GM19025 (cell line): ENCODE measurements at regions not wholly inside any gene's neighbourhood (a gene's known extent, or its start where the extent isn't known, plus 50 kb on each side); places are given as distances from the start of the nearest gene placed in this dataset.

Experiments used
- ATAC-seq: cut with Tn5 transposase; IDR thresholded peaks from one replicate; pipeline ENCODE4 v1.9.1; 2021; ENCODE audit warnings: mild to moderate bottlenecking, low read depth, moderate library complexity; ENCODE audit not compliant: unreplicated experiment

- no peak for ATAC-seq
Observed at GRCh38 chr2:16338026-16338425, 327.6 kb downstream of the CYRIA start.

DNA sequence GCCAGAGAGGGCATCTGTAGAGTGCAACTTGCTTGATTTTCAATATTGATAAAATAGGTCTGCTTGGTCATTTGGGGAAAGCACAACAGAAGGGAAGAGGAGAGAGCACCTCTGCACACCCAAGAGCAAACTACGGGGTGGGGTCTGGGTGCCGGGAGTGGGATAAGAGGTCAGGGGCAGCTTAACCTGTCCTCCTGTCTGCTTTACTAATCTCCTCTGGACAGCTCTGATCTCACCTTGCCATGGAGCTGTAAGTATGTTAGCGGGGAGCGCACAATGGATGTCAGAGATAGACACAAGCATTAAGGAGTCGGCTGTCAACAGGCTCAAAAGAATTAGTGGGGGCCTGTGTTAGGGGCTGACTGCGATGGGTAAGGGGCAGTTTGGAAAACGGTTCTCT lies 328.7 kb downstream of the CYRIA start:
- ATAC-seq = no peak

GRCh38 chr2:16336491-16336890 lies 329.1 kb downstream of the CYRIA start:
- ATAC-seq = no peak

GRCh38 chr2:16335947-16336346 lies 329.7 kb downstream of the CYRIA start:
- no peak for ATAC-seq

DNA sequence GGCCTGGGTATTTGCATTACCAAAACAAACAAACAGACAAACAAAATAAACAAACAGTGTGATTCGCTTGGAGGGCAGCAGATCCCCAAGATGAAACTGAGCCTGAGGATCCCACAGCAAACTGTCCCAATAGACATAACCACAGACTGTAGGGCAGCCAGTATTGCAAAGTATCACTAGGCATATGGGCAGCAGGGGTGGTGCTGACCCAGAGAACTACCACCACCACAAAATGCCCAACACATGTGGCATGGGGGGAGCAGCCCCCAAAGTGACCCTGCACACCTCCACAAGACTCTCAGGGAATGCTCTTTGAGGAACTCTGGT lies 330.1 kb downstream of the CYRIA start:
- ATAC-seq = no peak

DNA sequence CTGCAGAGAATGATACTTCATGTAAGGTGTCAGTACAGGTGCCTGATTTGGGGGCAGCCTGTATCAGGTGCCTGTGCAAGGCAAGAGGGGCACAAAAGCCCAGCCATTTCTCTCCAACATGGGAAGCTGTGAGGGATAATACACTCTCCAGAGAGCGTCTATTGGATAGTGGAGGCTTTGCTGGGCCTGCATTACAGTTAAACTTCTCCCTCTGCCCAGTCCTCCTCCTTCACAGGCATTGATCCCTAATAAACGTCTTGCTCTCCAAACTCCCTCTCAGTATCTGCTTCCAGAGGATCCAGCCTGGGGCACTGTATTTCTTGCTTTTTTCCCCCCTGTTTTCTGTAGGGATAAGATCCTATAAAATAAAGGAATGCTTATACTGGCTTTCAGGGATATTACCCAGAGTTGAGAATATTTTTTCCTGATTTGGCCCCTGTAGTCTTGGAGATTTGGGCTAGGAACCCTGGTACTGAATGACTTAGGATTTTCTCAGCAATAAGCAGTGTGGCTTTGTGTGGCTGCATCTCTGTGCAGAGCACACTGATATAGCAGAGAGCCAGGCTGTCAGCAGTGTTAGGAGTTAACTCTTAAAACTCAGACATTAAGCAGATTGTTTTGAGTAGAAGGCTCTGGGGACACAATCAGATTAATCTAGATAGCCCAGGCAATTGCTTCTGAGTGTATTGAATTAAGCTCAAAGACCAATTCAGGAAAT lies 330.6 kb downstream of the CYRIA start:
- ATAC-seq = no peak

- ATAC-seq = no peak
Observed at GRCh38 chr2:16334366-16334765, 331.3 kb downstream of the CYRIA start.

- ATAC-seq = no peak
Observed at GRCh38 chr2:16333681-16334080, 332.0 kb downstream of the CYRIA start.

DNA sequence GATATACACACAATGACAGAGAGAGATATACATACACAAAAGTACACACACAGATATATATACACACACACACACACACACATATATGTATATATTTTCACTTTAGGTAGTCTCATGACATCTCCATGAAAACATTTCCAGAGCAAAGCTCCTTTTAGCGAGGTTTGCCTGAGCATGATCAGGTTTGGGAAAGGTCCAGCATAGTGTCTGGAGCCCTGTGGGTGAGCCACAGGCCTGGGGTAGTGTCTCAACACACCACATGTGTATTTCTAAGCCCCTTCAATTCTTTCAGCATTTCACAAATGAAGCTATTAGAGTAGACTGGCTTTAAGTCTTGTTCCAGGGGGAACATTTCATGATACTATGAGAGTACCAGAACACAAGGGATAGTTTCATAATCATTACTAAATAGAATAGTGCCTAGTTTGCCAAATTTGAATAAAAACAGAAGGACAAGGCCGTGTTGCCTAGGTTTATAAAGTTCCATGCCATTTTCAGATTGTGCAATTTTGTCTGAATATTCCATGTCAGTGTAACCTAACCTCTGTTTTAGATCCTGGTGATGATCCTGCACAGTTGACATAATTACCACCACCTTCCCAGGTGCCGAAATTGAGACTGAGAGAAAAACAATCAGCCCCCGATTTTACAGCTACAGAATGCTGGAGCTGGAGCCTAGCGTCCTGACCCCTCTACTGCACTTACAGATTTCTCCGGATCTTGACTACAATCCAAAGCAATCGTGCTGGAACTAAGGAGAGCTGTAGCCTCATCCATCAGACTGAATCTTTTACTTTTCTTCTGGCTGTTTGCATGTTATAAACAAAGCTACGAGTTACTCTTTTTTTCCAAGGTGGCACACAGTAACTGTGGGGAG lies 332.7 kb downstream of the CYRIA start:
- no peak for ATAC-seq

- no peak for ATAC-seq
Observed at GRCh38 chr2:16331772-16332171, 333.9 kb downstream of the CYRIA start.

GRCh38 chr2:16330982-16331381 lies 334.7 kb downstream of the CYRIA start:
- no peak for ATAC-seq

DNA sequence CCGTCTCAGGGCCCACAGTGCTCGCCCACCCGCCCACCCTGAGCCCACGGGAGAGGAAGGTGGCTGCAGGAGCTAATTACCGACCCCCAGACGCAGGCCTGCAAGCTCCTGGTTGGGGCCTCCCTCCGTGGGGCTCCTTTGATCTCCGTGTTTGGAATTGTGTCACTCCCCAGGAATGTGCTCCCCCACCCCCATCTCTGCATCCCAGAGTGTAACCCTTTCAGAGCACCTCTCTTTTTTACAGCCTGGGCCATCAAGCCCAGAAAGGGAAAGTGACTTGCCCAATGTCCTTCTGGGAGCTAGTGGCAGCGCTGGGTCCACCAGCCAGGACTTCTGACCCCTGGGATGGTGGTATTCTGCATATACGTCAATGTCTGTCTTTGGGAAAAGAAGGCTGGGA lies 335.1 kb downstream of the CYRIA start:
- ATAC-seq = no peak

GRCh38 chr2:16330012-16330411 lies 335.6 kb downstream of the CYRIA start:
- ATAC-seq = no peak

DNA sequence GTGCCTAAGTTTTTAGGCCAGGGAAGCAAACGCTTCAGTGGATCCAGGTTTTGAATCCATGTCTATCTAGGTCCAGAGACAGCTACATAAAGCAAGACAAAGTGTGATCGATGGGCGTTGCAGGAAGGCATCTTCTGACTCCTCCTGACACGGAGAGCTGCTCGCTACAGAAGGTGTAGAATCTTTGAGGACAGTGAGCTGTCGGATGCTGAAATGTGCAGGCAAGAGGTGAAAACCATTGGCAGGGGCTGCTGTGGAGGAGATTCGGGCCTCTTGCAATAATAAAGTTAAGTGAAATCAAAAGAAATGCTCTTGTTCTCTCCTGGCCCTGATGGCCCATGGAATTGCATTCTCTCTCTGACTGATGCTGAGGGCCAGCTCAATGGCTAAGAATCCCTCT lies 336.2 kb downstream of the CYRIA start:
- no peak for ATAC-seq

GRCh38 chr2:16328521-16329190 lies 337.0 kb downstream of the CYRIA start:
- ATAC-seq = no peak

DNA sequence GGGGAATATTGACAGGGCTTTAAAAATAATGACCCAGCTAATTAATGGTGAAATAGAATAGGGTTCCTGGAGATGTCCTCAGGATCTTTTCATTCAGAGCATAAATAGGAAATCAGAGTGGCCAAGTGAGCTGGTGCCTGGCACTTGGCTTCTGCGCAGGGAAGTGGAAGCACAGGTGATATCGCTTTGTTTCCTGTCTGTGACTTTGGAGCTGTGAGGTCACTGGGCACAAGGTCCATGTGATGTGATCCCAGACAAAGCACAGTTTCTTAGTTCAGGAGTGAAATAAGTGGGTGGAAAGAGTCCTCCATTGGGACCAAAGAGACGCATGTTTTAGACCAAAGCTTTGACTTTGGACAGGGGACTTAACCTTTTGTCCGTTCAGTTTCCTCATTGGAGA lies 338.3 kb downstream of the CYRIA start:
- ATAC-seq = no peak

DNA sequence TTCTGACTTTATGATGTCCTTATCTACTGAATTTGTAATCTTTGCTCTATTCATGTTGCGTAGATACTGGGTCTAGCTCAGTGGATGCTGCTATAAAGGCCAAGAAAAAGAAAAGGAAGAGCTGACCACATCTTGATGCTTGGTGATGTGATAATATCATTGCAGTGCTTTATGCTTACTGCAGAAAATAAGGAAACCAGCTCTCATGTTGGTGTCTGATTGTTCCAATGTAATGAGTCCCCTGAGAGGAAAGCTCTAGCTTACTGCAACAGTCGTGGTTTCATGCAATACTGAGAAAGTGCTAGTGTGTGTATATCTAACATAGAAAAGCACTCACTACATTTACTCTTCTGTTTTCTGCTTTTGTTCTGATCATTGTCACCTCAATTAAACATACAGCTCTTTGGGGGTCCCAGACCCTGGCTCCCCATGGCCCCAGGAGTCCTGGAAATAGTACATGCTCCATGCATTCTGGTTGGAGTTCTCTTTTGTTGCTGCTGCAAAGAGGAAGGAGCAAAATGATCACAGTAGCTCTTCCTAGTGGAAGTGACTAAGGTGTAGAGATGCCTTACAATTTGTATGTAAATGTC lies 338.8 kb downstream of the CYRIA start:
- no peak for ATAC-seq

DNA sequence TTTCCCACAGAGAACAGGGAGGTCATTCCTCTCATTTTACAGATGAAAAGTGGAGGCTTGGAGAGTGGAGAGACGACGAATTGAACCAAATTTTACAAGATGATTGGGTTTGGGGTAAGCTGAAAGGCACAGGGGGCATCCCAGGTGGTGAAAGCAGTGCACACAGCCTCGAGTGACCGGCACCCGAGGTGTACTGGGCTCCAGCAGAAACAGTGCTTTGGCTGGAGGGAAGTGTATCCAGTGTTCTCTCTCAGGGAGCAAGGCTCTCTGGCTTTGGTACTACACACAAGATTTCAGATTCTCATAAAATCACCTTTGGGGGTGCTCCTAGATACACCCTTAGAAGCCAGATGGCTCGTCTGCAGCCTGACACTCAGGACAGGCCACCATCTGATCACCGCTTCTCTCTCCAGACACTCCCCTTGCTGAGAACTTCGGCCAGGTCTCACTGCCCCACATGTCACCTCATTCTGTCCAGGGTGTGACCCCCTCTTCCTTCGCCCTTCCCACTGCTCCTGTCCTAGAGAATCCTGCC lies 339.6 kb downstream of the CYRIA start:
- ATAC-seq = no peak

- ATAC-seq = no peak
Observed at GRCh38 chr2:16325016-16325975, 340.3 kb downstream of the CYRIA start.

DNA sequence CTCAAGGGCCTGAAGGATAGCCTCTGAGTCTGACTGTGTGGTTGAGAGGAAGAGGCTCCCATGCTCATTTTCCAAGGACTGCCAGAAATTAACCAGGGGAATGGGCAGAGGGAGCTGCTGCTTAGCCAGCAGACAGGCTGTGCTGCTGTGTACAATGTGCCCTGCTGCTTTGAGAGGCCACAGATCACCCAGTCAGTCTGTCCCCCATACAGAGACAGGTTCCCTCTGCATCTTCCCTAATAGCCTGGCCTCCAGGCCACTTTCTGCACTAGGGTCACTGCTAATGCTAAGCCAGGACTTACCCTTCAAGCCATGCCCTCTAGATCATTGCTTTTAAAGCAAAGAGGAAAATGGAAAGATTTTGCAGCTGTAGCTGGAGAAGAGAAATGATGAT lies 341.1 kb downstream of the CYRIA start:
- no peak for ATAC-seq
